H1 (cell line): ENCODE measurements at regions not wholly inside any gene's neighbourhood (a gene's known extent, or its start where the extent isn't known, plus 50 kb on each side); places are given as distances from the start of the nearest gene placed in this dataset.

Experiments used
- CTCF ChIA-PET: fragments of 300-600 bp; sonication (Branson Sonifier 250); formaldehyde crosslinking; loops from one replicate; lab custom pipeline; 2021; ENCODE audit not compliant: partially characterized antibody; lab: Charles Lee
- POLR2A ChIA-PET: fragments of 300-600 bp; sonication (Branson Sonifier 250); formaldehyde crosslinking; loops from one replicate; lab custom pipeline; 2021; ENCODE audit warnings: inconsistent platforms; ENCODE audit not compliant: partially characterized antibody; lab: Charles Lee
- DNase-seq, 2 experiments: peaks; one replicate each; pipeline versions ENCODE4 v3.0.0 to v3.0.0-alpha.2; 2010 to 2022; ENCODE audit warnings: low spot score in 2 of 2, low read depth in 1 of 2, mixed read lengths in 1 of 2
- FAIRE-seq: peaks from 2 replicates; lab custom pipeline; 2011; peaks lifted over from hg19 to GRCh38; lab: Jason Lieb, UNC
- H2AFZ ChIP-seq: 2 replicates; pipeline ENCODE4 v1.8.1; 2012; ENCODE audit warnings: low read length, inconsistent platforms
- H2AK5ac ChIP-seq: 2 replicates; pipeline ENCODE4 v1.6.1; 2013; ENCODE audit warnings: low read depth, low read length
- H2BK120ac ChIP-seq: replicated peaks from 2 replicates; pipeline ENCODE3; 2013; ENCODE audit warnings: low read depth, low read length, inconsistent platforms
- H2BK12ac ChIP-seq: 2 replicates; pipeline ENCODE4 v1.6.1; 2013; ENCODE audit warnings: low read depth, low read length
- H2BK15ac ChIP-seq: 2 replicates; pipeline ENCODE4 v1.6.1; 2013; ENCODE audit warnings: low read length
- H2BK20ac ChIP-seq: 2 replicates; pipeline ENCODE4 v1.6.1; 2013; ENCODE audit warnings: low read length
- H2BK5ac ChIP-seq: 2 replicates; pipeline ENCODE4 v1.6.1; 2013; ENCODE audit warnings: low read depth, low read length
- H3K14ac ChIP-seq: 2 replicates; pipeline ENCODE4 v1.6.1; 2013; ENCODE audit warnings: inconsistent platforms; ENCODE audit not compliant: insufficient read length
- H3K18ac ChIP-seq: 2 replicates; pipeline ENCODE4 v1.6.1; 2013; ENCODE audit warnings: low read length; ENCODE audit errors: extremely low read depth
- H3K23ac ChIP-seq: 2 replicates; pipeline ENCODE4 v1.6.1; 2013; ENCODE audit warnings: inconsistent platforms; ENCODE audit not compliant: insufficient read length
- H3K23me2 ChIP-seq: 2 replicates; pipeline ENCODE4 v1.6.1; 2013; ENCODE audit warnings: low read depth, low read length
- H3K27ac ChIP-seq: 2 replicates; pipeline ENCODE4 v1.6.1; 2011; ENCODE audit warnings: low read depth, low read length, inconsistent platforms
- H3K27me3 ChIP-seq, 4 experiments: replicated peaks in 1 of 4; 1 replicate in 1 of 4; 2 replicates in 3 of 4; pipeline versions ENCODE4 v1.6.1 to v1.8.1; 2011 to 2013; ENCODE audit warnings: low read length in 3 of 4, mild to moderate bottlenecking in 3 of 4, inconsistent platforms in 2 of 4, mixed read lengths in 2 of 4, moderate library complexity in 1 of 4; ENCODE audit not compliant: control insufficient read depth in 3 of 4, insufficient read depth in 3 of 4; ENCODE audit errors: extremely low read depth in 1 of 4
- H3K36me3 ChIP-seq, 4 experiments: 2 replicates each; pipeline versions ENCODE4 v1.6.1 to v1.8.1; 2011 to 2013; ENCODE audit warnings: mild to moderate bottlenecking in 4 of 4, low read length in 3 of 4, moderate library complexity in 2 of 4, control low read depth in 1 of 4, inconsistent platforms in 1 of 4; ENCODE audit not compliant: insufficient read depth in 4 of 4, control insufficient read depth in 2 of 4
- H3K4ac ChIP-seq: replicated peaks from 2 replicates; pipeline ENCODE3; 2013; ENCODE audit warnings: low read length, low read depth, mixed read lengths, inconsistent platforms; ENCODE audit not compliant: insufficient read length
- H3K4me1 ChIP-seq, 4 experiments: replicated peaks in 1 of 4; 1 replicate in 1 of 4; 2 replicates in 3 of 4; pipeline versions ENCODE4 v1.6.1 to v1.8.1; 2011 to 2013; ENCODE audit warnings: low read length in 3 of 4, inconsistent platforms in 2 of 4, mixed read lengths in 1 of 4; ENCODE audit not compliant: insufficient read depth in 4 of 4, control insufficient read depth in 3 of 4
- H3K4me2 ChIP-seq, 2 experiments: 2 replicates each; pipeline versions ENCODE4 v1.6.1 to v1.8.1; 2011 to 2013; ENCODE audit warnings: low read depth in 2 of 2, low read length in 2 of 2, control low read depth in 1 of 2, inconsistent platforms in 1 of 2, mild to moderate bottlenecking in 1 of 2; ENCODE audit not compliant: insufficient read depth in 1 of 2
- H3K4me3 ChIP-seq, 4 experiments: fragments of 200-600, 300-600 bp in 1 of 4; sonication (generic), shearing (Covaris generic), sonication (Bioruptor Twin) in 1 of 4; 2 replicates each; pipeline versions ENCODE4 v1.5.1 to v1.8.1; 2011 to 2016; ENCODE audit warnings: low read length in 4 of 4, low read depth in 3 of 4, control low read depth in 2 of 4, inconsistent platforms in 2 of 4, mild to moderate bottlenecking in 2 of 4, mixed read lengths in 1 of 4, moderate library complexity in 1 of 4; ENCODE audit not compliant: insufficient read depth in 2 of 4; ENCODE audit errors: extremely low read depth in 1 of 4
- H3K56ac ChIP-seq: replicated peaks from 2 replicates; pipeline ENCODE3; 2013; ENCODE audit warnings: low read depth, mild to moderate bottlenecking, mixed read lengths, low read length, inconsistent platforms; ENCODE audit not compliant: insufficient read length
- H3K79me1 ChIP-seq: 2 replicates; pipeline ENCODE4 v1.6.1; 2013; ENCODE audit warnings: low read depth, low read length, control low read depth
- H3K79me2 ChIP-seq, 2 experiments: 2 replicates each; pipeline versions ENCODE4 v1.6.1 to v1.8.1; 2012 to 2013; ENCODE audit warnings: low read length in 2 of 2, mild to moderate bottlenecking in 2 of 2, inconsistent platforms in 1 of 2; ENCODE audit not compliant: insufficient read depth in 2 of 2, control insufficient read depth in 1 of 2
- H3K9ac ChIP-seq, 4 experiments: replicated peaks in 1 of 4; 1 replicate in 1 of 4; 2 replicates in 3 of 4; pipeline versions ENCODE4 v1.6.1 to v1.8.1; 2011 to 2013; ENCODE audit warnings: low read depth in 3 of 4, low read length in 3 of 4, control low read depth in 2 of 4, mild to moderate bottlenecking in 2 of 4, moderate library complexity in 2 of 4, inconsistent platforms in 1 of 4; ENCODE audit errors: extremely low read depth in 1 of 4
- H3K9me3 ChIP-seq, 2 experiments: 2 replicates each; pipeline versions ENCODE4 v1.6.1 to v1.8.1; 2012 to 2013; ENCODE audit warnings: mild to moderate bottlenecking in 2 of 2, moderate library complexity in 2 of 2, control low read depth in 1 of 2, inconsistent platforms in 1 of 2, low read depth in 1 of 2, low read length in 1 of 2, mixed read lengths in 1 of 2; ENCODE audit not compliant: insufficient read depth in 2 of 2
- H4K20me1 ChIP-seq, 2 experiments: replicated peaks in 1 of 2; 2 replicates each; pipeline versions ENCODE3 to v1.8.1; 2011 to 2013; ENCODE audit warnings: inconsistent platforms in 2 of 2, low read length in 2 of 2, mild to moderate bottlenecking in 1 of 2; ENCODE audit not compliant: insufficient read depth in 2 of 2, control insufficient read depth in 1 of 2
- H4K5ac ChIP-seq: 2 replicates; pipeline ENCODE4 v1.6.1; 2013; ENCODE audit warnings: low read length, low read depth, mixed read lengths, inconsistent platforms; ENCODE audit not compliant: insufficient read length
- H4K8ac ChIP-seq: 2 replicates; pipeline ENCODE4 v1.8.0; 2013; ENCODE audit warnings: mild to moderate bottlenecking, moderate library complexity, low read length, inconsistent platforms; ENCODE audit not compliant: insufficient read depth; ENCODE audit errors: extremely low read depth
- H4K91ac ChIP-seq: replicated peaks from 2 replicates; pipeline ENCODE3; 2013; ENCODE audit warnings: low read length, mixed read lengths, inconsistent platforms; ENCODE audit not compliant: insufficient read length
- CREB1 ChIP-seq: IDR thresholded peaks from 2 replicates; pipeline ENCODE4 v1.6.1; 2012; ENCODE audit warnings: inconsistent platforms
- CTBP2 ChIP-seq: IDR thresholded peaks from 2 replicates; pipeline ENCODE4 v1.7.0; 2011; ENCODE audit warnings: borderline replicate concordance, mild to moderate bottlenecking, moderate library complexity, mixed read lengths, low read length; ENCODE audit not compliant: insufficient read depth, insufficient read length
- JUND ChIP-seq: IDR thresholded peaks from 2 replicates; pipeline ENCODE4 v1.6.1; 2011; ENCODE audit warnings: mild to moderate bottlenecking, improper control_type of control experiment, low read length
- MAFK ChIP-seq: IDR thresholded peaks from 2 replicates; pipeline ENCODE4 v1.6.1; 2012; ENCODE audit warnings: low read depth, mild to moderate bottlenecking, improper control_type of control experiment, low read length
- YY1 ChIP-seq: IDR thresholded peaks from 2 replicates; pipeline ENCODE4 v1.6.1; 2011; ENCODE audit warnings: low read depth, mild to moderate bottlenecking, low read length
- WGBS, 2 experiments: shearing (Covaris generic) in 1 of 2; methylation state at CpG; one replicate each; pipeline versions ENCODE4 v1.1.6 to v1.1.7; 2013 to 2015; ENCODE audit warnings: low lambda C conversion rate in 2 of 2, mixed read lengths in 2 of 2, inconsistent platforms in 1 of 2, low coverage in 1 of 2, missing lambda C conversion rate in 1 of 2; ENCODE audit not compliant: insufficient replicate concordance in 2 of 2, insufficient coverage in 1 of 2, insufficient read length in 1 of 2; ENCODE audit errors: extremely low coverage in 1 of 2, missing lambda C conversion rate in 1 of 2; 5-methylcytosine and 5-hydroxymethylcytosine counted together

DNA sequence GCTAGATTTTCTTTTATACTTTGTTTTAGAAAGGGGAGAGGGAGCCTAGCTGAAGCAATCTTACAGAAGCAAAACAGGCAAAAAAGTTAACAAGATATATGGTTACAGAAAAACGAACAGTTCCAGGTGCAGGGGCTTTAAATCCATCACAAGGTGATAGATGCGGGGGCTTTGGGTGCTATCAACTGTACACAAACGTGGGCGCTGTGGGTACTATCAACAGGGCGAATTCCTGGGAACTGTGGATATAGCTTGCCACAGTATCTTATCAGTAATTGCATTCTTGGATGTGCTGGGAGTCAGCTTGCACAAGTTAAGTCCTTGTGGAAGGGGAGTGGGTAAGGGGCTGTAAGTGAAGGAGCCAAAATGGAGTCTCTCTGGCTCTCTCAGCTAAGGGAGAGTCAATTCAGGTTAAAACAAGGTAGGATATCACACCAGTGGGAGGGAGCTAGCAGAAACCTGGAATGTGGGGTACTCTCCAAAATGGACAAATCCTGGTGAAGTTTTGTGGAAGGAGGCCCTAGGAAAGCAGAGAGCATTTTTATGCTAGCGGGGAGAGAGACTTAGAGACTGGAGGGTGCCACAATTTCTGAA lies 325.8 kb upstream of the SPHKAP start:
- WGBS, 2 experiments, result 62% methylated on average over 6 of the region's 6 CpGs; no CpG with 5 or more reads in 1 of the 2 experiments
- FAIRE-seq (no peak), DNase-seq (peak in 1 of 2 experiments; percentile 46)
- peak overlapping the region; percentile 71 for H3K18ac ChIP-seq
- H2BK20ac ChIP-seq, result 0 out of 2 replicates have a peak overlapping the region, but pooled peaks have one; percentile 26
- H3K79me2 ChIP-seq, result no peaks in the 10 kb centered on the region
- peak overlapping the region; percentile 75 for H2BK120ac ChIP-seq
- H3K9ac ChIP-seq, result no peak overlapping the region
- H2BK15ac ChIP-seq, result no peak overlapping the region; the same call in 1 of the 2 replicates
- no peaks in the 10 kb centered on the region for H3K27me3 ChIP-seq
- peak overlapping the region; percentile 53 to 58; a peak in 3 of 4 replicates for H3K4me2 ChIP-seq
- no peak overlapping the region for H3K4me3 ChIP-seq
- no peaks in the 10 kb centered on the region for H3K9me3 ChIP-seq
- H4K20me1 ChIP-seq, result no peaks in the 10 kb centered on the region
- H3K36me3 ChIP-seq, result no peaks in the 10 kb centered on the region
- peak overlapping the region; percentile 29; the same call in 1 of the 2 replicates for H3K27ac ChIP-seq
- no peak overlapping the region for H4K8ac ChIP-seq
- H4K5ac ChIP-seq, result peak overlapping the region; percentile 34
- H3K14ac ChIP-seq, result peak overlapping the region; percentile 52
- H2AK5ac ChIP-seq, result peak overlapping the region; percentile 57; the same call in 1 of the 2 replicates
- peak overlapping the region; percentile 94 for H4K91ac ChIP-seq
- no peak overlapping the region for H3K56ac ChIP-seq
- peaks cover 3 to 20% (median 10%) of the 10 kb centered on the region in 4 experiments; a peak in 5 of 7 replicates for H3K4me1 ChIP-seq
- H3K79me1 ChIP-seq, result no peaks in the 10 kb centered on the region
- ChIA-PET CTCF (interaction anchor here (1.4 to 1.9 kb wide), 2 partner anchors 14 to 24 kb away, joined by 4 to 5 read pairs; no protein-coding TSS in a partner anchor), POLR2A (interaction anchor here (0.7 kb wide), 1 partner anchor 1200 kb away, joined by 3 read pairs; no protein-coding TSS in a partner anchor)
- H2BK5ac ChIP-seq, result peak overlapping the region; percentile 89; the same call in 1 of the 2 replicates
- H3K4ac ChIP-seq, result no peak overlapping the region
- H2AFZ ChIP-seq, result no peak overlapping the region
- H3K23me2 ChIP-seq, result no peaks in the 10 kb centered on the region
- H3K23ac ChIP-seq, result no peak overlapping the region
- H2BK12ac ChIP-seq, result peak overlapping the region; percentile 61; the same call in 1 of the 2 replicates
- TF ChIP-seq MAFK (no peak), YY1 (0 out of 2 replicates have a peak, but pooled peaks have one; percentile 16), CREB1 (no peak), CTBP2 (no peak), JUND (no peak)
